ENCODE measurements at regions not wholly inside any gene's neighbourhood (a gene's known extent, or its start where the extent isn't known, plus 50 kb on each side); places are given as distances from the start of the nearest gene placed in this dataset.

DNA sequence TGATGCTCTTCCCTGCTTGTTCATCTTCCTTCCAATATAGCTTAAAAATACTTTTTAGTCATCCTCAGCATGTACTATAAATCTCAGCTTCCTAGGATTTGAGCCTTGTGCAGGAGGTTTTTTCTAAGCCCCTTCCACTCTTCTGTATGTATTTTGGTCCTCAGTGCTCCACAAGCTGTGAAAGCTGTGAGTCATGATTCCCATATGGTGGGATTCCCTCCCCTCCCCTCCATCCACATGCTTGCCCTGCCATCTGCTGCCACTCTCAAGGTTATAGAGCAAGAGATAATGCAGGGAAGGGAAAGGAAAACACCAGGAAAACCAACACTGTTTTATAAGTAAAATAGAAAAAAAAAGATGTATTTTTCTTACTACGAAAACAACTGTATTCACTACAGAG, 58.5 kb upstream of the AP1S2 start:
- TF ChIP-seq, protein P1, sequence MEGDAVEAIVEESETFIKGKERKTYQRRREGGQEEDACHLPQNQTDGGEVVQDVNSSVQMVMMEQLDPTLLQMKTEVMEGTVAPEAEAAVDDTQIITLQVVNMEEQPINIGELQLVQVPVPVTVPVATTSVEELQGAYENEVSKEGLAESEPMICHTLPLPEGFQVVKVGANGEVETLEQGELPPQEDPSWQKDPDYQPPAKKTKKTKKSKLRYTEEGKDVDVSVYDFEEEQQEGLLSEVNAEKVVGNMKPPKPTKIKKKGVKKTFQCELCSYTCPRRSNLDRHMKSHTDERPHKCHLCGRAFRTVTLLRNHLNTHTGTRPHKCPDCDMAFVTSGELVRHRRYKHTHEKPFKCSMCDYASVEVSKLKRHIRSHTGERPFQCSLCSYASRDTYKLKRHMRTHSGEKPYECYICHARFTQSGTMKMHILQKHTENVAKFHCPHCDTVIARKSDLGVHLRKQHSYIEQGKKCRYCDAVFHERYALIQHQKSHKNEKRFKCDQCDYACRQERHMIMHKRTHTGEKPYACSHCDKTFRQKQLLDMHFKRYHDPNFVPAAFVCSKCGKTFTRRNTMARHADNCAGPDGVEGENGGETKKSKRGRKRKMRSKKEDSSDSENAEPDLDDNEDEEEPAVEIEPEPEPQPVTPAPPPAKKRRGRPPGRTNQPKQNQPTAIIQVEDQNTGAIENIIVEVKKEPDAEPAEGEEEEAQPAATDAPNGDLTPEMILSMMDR (IDR thresholded peaks at IDR 0.05): no peak
- TF ChIP-seq POLR2A (IDR thresholded peaks at IDR 0.05): no peak
